GM12891 (cell line): ENCODE measurements at regions not wholly inside any gene's neighbourhood (a gene's known extent, or its start where the extent isn't known, plus 50 kb on each side); places are given as distances from the start of the nearest gene placed in this dataset.
"Not testable (repeated sequence)": the region's sequence is repeated elsewhere in the genome, so short reads cannot be mapped to it uniquely, and the experiment has no call there.

Experiments
- PAX5 ChIP-seq: IDR thresholded peaks from 2 replicates; pipeline ENCODE4 v1.6.1; 2011; ENCODE audit warnings: low read length, moderate library complexity, mild to moderate bottlenecking; ENCODE audit not compliant: insufficient read depth, severe bottlenecking
- POLR2A ChIP-seq: IDR thresholded peaks from 2 replicates; pipeline ENCODE4 v1.6.1; 2011; ENCODE audit warnings: low read depth, low read length, control low read depth
- POLR2AphosphoS5 ChIP-seq: IDR thresholded peaks from 2 replicates; pipeline ENCODE4 v1.6.1; 2011; ENCODE audit warnings: low read depth, low read length, control low read depth
- POU2F2 ChIP-seq: IDR thresholded peaks from 2 replicates; pipeline ENCODE4 v1.6.1; 2011; ENCODE audit warnings: low read depth, mild to moderate bottlenecking, control low read depth, low read length, moderate library complexity
- SPI1 ChIP-seq: IDR thresholded peaks from 2 replicates; pipeline ENCODE4 v1.6.1; 2011; ENCODE audit warnings: low read depth, low read length, control low read depth
- TAF1 ChIP-seq: IDR thresholded peaks from 2 replicates; pipeline ENCODE4 v1.6.1; 2011; ENCODE audit warnings: low read depth, low read length, control low read depth

- TF ChIP-seq POLR2A, TAF1, POLR2AphosphoS5, PAX5, SPI1, POU2F2: not testable (repeated sequence)
Measured at GRCh38 chr17:20646661-20647272, 67.2 kb downstream of the CDRT15L2 start.
